IMR-90 (cell line): ENCODE measurements at regions not wholly inside any gene's neighbourhood (a gene's known extent, or its start where the extent isn't known, plus 50 kb on each side); places are given as distances from the start of the nearest gene placed in this dataset.

ENCODE experiments used
- BHLHE40 ChIP-seq: fragments of 150-350 bp; IDR thresholded peaks from 2 replicates; pipeline ENCODE4 v1.6.1; 2016; ENCODE audit warnings: mild to moderate bottlenecking, low read depth, low read length
- CEBPB ChIP-seq: IDR thresholded peaks from 2 replicates; pipeline ENCODE4 v1.6.1; 2012; ENCODE audit warnings: low read depth, low read length, improper control_type of control experiment
- FOS ChIP-seq: fragments of 150-350 bp; IDR thresholded peaks from 2 replicates; pipeline ENCODE4 v1.6.1; 2016; ENCODE audit warnings: low read depth, low read length
- MXI1 ChIP-seq: IDR thresholded peaks from 2 replicates; pipeline ENCODE4 v1.6.1; 2012; ENCODE audit warnings: low read depth, mild to moderate bottlenecking, low read length, moderate library complexity, borderline replicate concordance
- POLR2A ChIP-seq: IDR thresholded peaks from 2 replicates; pipeline ENCODE4 v1.6.1; 2012; ENCODE audit warnings: mild to moderate bottlenecking, low read depth, low read length
- RAD21 ChIP-seq: IDR thresholded peaks from 2 replicates; pipeline ENCODE4 v1.6.1; 2012; ENCODE audit warnings: low read length, improper control_type of control experiment
- TF ChIP-seq, protein P1 (sequence below): conservative IDR thresholded peaks from 2 replicates; pipeline ENCODE4 v1.5.1; 2012; ENCODE audit warnings: mild to moderate bottlenecking, low read depth, low read length, improper control_type of control experiment

GRCh38 chr18:52275817-52276216 is 64.2 kb upstream of the DCC start:
- TF ChIP-seq, protein P1, sequence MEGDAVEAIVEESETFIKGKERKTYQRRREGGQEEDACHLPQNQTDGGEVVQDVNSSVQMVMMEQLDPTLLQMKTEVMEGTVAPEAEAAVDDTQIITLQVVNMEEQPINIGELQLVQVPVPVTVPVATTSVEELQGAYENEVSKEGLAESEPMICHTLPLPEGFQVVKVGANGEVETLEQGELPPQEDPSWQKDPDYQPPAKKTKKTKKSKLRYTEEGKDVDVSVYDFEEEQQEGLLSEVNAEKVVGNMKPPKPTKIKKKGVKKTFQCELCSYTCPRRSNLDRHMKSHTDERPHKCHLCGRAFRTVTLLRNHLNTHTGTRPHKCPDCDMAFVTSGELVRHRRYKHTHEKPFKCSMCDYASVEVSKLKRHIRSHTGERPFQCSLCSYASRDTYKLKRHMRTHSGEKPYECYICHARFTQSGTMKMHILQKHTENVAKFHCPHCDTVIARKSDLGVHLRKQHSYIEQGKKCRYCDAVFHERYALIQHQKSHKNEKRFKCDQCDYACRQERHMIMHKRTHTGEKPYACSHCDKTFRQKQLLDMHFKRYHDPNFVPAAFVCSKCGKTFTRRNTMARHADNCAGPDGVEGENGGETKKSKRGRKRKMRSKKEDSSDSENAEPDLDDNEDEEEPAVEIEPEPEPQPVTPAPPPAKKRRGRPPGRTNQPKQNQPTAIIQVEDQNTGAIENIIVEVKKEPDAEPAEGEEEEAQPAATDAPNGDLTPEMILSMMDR, result no peak
- TF ChIP-seq POLR2A (no peak), BHLHE40 (no peak), MXI1 (no peak), RAD21 (no peak), FOS (no peak), CEBPB (no peak)
